ENCODE measurements at regions not wholly inside any gene's neighbourhood (a gene's known extent, or its start where the extent isn't known, plus 50 kb on each side); places are given as distances from the start of the nearest gene placed in this dataset.

DNA sequence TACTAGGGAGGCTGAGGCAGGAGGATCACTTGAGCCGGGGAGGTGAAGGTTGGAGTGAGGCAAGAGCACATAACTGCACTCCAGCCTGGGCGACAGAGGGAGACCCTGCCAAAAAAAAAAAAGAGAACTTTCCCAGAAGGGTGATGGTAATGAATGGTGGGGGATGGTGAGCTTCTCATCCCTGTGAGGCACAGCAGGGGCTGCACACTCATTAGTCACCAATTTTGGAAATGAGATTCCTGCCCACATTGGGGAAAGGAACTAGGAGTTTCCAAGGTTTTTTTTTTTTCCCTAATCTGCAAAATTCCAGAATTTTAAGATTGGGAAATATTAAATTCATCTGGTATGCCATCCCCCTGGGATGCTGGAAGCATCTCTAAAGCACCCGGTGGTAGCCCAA is 50.2 kb upstream of the SSBP3 start:
- no peak for TF ChIP-seq EZH2phosphoT487 (IDR thresholded peaks at IDR 0.05; ENCODE audit: insufficient read depth, low read depth)
- no peak for TF ChIP-seq EZH2 (IDR thresholded peaks at IDR 0.05; ENCODE audit: insufficient read depth, poor library complexity, severe bottlenecking)

Measured in GM23248 (cell line).